DMS79 (cell line): ENCODE measurements at regions not wholly inside any gene's neighbourhood (a gene's known extent, or its start where the extent isn't known, plus 50 kb on each side); places are given as distances from the start of the nearest gene placed in this dataset.
"Not testable (repeated sequence)": the region's sequence is repeated elsewhere in the genome, so short reads cannot be mapped to it uniquely, and the experiment has no call there.

ENCODE experiments used
- DNase-seq: peaks from one replicate; lab custom pipeline; 2025; lab: John Stamatoyannopoulos, UW

- no peak for DNase-seq
These were observed 58.5 kb downstream of the IGLL5 start for GRCh38 chr22:22946131-22946530.

GRCh38 chr22:22948651-22949571, 61.3 kb downstream of the IGLL5 start:
- no peak for DNase-seq

GRCh38 chr22:22949953-22950352, 62.3 kb downstream of the IGLL5 start:
- DNase-seq: no peak

- DNase-seq: no peak
These were observed 63.4 kb downstream of the IGLL5 start for GRCh38 chr22:22951035-22951434.

- DNase-seq: no peak
These were observed 65.1 kb downstream of the IGLL5 start for GRCh38 chr22:22952531-22953280.

GRCh38 chr22:22953791-22954190, 66.2 kb downstream of the IGLL5 start:
- no peak for DNase-seq

GRCh38 chr22:22954656-22955055, 67.0 kb downstream of the IGLL5 start:
- no peak for DNase-seq

- no peak for DNase-seq
These were observed 67.7 kb downstream of the IGLL5 start for GRCh38 chr22:22955276-22955798.

GRCh38 chr22:22955866-22956535, 68.4 kb downstream of the IGLL5 start:
- DNase-seq: peak; percentile 1

GRCh38 chr22:22957090-22957489, 69.5 kb downstream of the IGLL5 start:
- no peak for DNase-seq

- DNase-seq: no peak
These were observed 71.0 kb downstream of the IGLL5 start for GRCh38 chr22:22958621-22959020.

GRCh38 chr22:22959147-22959827, 71.7 kb downstream of the IGLL5 start:
- peak; percentile 29 for DNase-seq

GRCh38 chr22:22960307-22960706, 72.7 kb downstream of the IGLL5 start:
- DNase-seq: no peak

GRCh38 chr22:22961574-22961973, 74.0 kb downstream of the IGLL5 start:
- DNase-seq: no peak

- no peak for DNase-seq
These were observed 80.8 kb downstream of the IGLL5 start for GRCh38 chr22:22968366-22968765.

- not testable (repeated sequence) for DNase-seq
These were observed 85.0 kb downstream of the IGLL5 start for GRCh38 chr22:22972605-22973004.

GRCh38 chr22:22973336-22973735, 85.7 kb downstream of the IGLL5 start:
- no peak for DNase-seq

GRCh38 chr22:22974156-22974555, 86.5 kb downstream of the IGLL5 start:
- no peak for DNase-seq

GRCh38 chr22:22974795-22975580, 87.4 kb downstream of the IGLL5 start:
- DNase-seq: no peak

- DNase-seq: no peak
These were observed 88.7 kb downstream of the IGLL5 start for GRCh38 chr22:22976033-22976922.
